ENCODE measurements at regions not wholly inside any gene's neighbourhood (a gene's known extent, or its start where the extent isn't known, plus 50 kb on each side); places are given as distances from the start of the nearest gene placed in this dataset.
"Not testable (repeated sequence)": the region's sequence is repeated elsewhere in the genome, so short reads cannot be mapped to it uniquely, and the experiment has no call there.

- TF ChIP-seq AHR (CRISPR knock-in tag; IDR thresholded peaks at IDR 0.05); POLR2A (IDR thresholded peaks at IDR 0.05; ENCODE audit: insufficient read depth in 1 of 2, low read depth in 2 of 2, low read length in 2 of 2); ZNF766 (CRISPR knock-in tag; IDR thresholded peaks at IDR 0.05; ENCODE audit: borderline replicate concordance); RAD51 (IDR thresholded peaks at IDR 0.05; ENCODE audit: borderline replicate concordance); CTCF (CRISPR knock-in tag; IDR thresholded peaks at IDR 0.05); ZSCAN9 (CRISPR knock-in tag; IDR thresholded peaks at IDR 0.05; ENCODE audit: borderline replicate concordance); PATZ1 (CRISPR knock-in tag; IDR thresholded peaks at IDR 0.05); CHD2 (IDR thresholded peaks at IDR 0.05; ENCODE audit: low read depth, low read length); ELF3 (CRISPR knock-in tag; IDR thresholded peaks at IDR 0.05): not testable (repeated sequence)
These were observed 246.6 kb downstream of the ZNF92 start for GRCh38 chr7:65620216-65620615.
